ENCODE measurements at regions not wholly inside any gene's neighbourhood (a gene's known extent, or its start where the extent isn't known, plus 50 kb on each side); places are given as distances from the start of the nearest gene placed in this dataset.

GRCh38 chr4:20598626-20599025 is 101.6 kb upstream of the PACRGL start:
- DNase-seq (no peak), ATAC-seq (no peak)
- TF ChIP-seq POLR2A (IDR thresholded peaks at IDR 0.05) (no peak), CTCF (IDR thresholded peaks at IDR 0.05) (no peak)
- WGBS, 2 donors, result 78 to 81% methylated on average over 4 of the region's 4 CpGs
- H3K27me3 ChIP-seq, result no peaks in the 10 kb centered on the region
- no peaks in the 10 kb centered on the region for H3K9me3 ChIP-seq
- intact Hi-C loops (cut with DNase I), result no loop called here
- H3K36me3 ChIP-seq (replicated peaks in 1 of 2; ENCODE audit: insufficient read depth in 1 of 2, low read depth in 2 of 2), result no peaks in the 10 kb centered on the region
- no peak overlapping the region for H3K4me3 ChIP-seq
- H3K27ac ChIP-seq, result no peak overlapping the region
- no peaks in the 10 kb centered on the region for H3K4me1 ChIP-seq

GRCh38 chr4:20603671-20604313 is 96.5 kb upstream of the PACRGL start:
- Histone ChIP-seq H3K36me3 (replicated peaks in 1 of 2; ENCODE audit: insufficient read depth in 1 of 2, low read depth in 2 of 2) (no peaks in the 10 kb centered on the region), H3K9me3 (no peaks in the 10 kb centered on the region), H3K27me3 (no peaks in the 10 kb centered on the region), H3K4me3 (no peak overlapping the region), H3K4me1 (no peaks in the 10 kb centered on the region), H3K27ac (no peak overlapping the region)
- WGBS, 2 donors, result 27 to 31% methylated on average over 3 of the region's 3 CpGs
- ATAC-seq (no peak), DNase-seq (no peak)
- no peak for TF ChIP-seq CTCF (IDR thresholded peaks at IDR 0.05)
- TF ChIP-seq POLR2A (IDR thresholded peaks at IDR 0.05), result no peak
- intact Hi-C loops (cut with DNase I), result no loop called here

GRCh38 chr4:20612313-20612712 is 87.9 kb upstream of the PACRGL start:
- intact Hi-C loops (cut with DNase I), result no loop called here
- DNase-seq, result no peak
- no peaks in the 10 kb centered on the region for H3K36me3 ChIP-seq (replicated peaks in 1 of 2; ENCODE audit: insufficient read depth in 1 of 2, low read depth in 2 of 2)
- H3K27me3 ChIP-seq, result no peaks in the 10 kb centered on the region
- no peaks in the 10 kb centered on the region for H3K4me1 ChIP-seq
- ATAC-seq, result no peak
- H3K27ac ChIP-seq, result no peak overlapping the region
- H3K9me3 ChIP-seq, result no peaks in the 10 kb centered on the region
- WGBS, 2 donors, result 77 to 80% methylated on average over 7 of the region's 7 CpGs
- TF ChIP-seq POLR2A (IDR thresholded peaks at IDR 0.05) (no peak), CTCF (IDR thresholded peaks at IDR 0.05) (no peak)
- no peak overlapping the region for H3K4me3 ChIP-seq

- H3K9me3 ChIP-seq, result no peaks in the 10 kb centered on the region
- TF ChIP-seq CTCF (IDR thresholded peaks at IDR 0.05) (no peak), POLR2A (IDR thresholded peaks at IDR 0.05) (no peak)
- no peak overlapping the region for H3K4me3 ChIP-seq
- no peaks in the 10 kb centered on the region for H3K4me1 ChIP-seq
- WGBS, 2 donors, result 85 to 89% methylated on average over 2 of the region's 2 CpGs
- H3K27me3 ChIP-seq, result no peaks in the 10 kb centered on the region
- no peak for DNase-seq
- no peak for ATAC-seq
- H3K27ac ChIP-seq, result no peak overlapping the region
- H3K36me3 ChIP-seq (replicated peaks in 1 of 2; ENCODE audit: insufficient read depth in 1 of 2, low read depth in 2 of 2), result no peaks in the 10 kb centered on the region
- intact Hi-C loops (cut with DNase I), result no loop called here
These were observed 85.4 kb upstream of the PACRGL start for GRCh38 chr4:20614816-20615215.
